Tibial artery (tissue), 4 donors: ENCODE measurements at regions not wholly inside any gene's neighbourhood (a gene's known extent, or its start where the extent isn't known, plus 50 kb on each side); places are given as distances from the start of the nearest gene placed in this dataset.
"Not testable (repeated sequence)": the region's sequence is repeated elsewhere in the genome, so short reads cannot be mapped to it uniquely, and the experiment has no call there.

ENCODE experiments used
- DNase-seq, 2 donors: peaks; one replicate each; pipeline ENCODE4 v3.0.0-alpha.2; 2019
- H3K27ac ChIP-seq, 2 donors: fragments of 200-600 bp; sonication (generic) in 1 of 2; 1 replicate in 1 of 2; 2 replicates in 1 of 2; pipeline ENCODE4 v1.5.1; 2018 to 2019; ENCODE audit warnings: mild to moderate bottlenecking in 1 of 2
- H3K27me3 ChIP-seq, 2 donors: fragments of 200-600 bp; sonication (generic) in 1 of 2; one replicate each; pipeline versions ENCODE4 v1.5.1 to v1.6.0; 2016 to 2019
- H3K36me3 ChIP-seq, 3 donors: fragments of 200-600 bp; sonication (generic) in 2 of 3; one replicate each; pipeline ENCODE4 v1.5.1; 2016 to 2019; ENCODE audit warnings: mild to moderate bottlenecking in 2 of 3
- H3K4me1 ChIP-seq, 4 donors: fragments of 200-600 bp; sonication (generic) in 2 of 4; 1 replicate in 3 of 4; 2 replicates in 1 of 4; pipeline ENCODE4 v1.5.1; 2016 to 2019
- H3K4me3 ChIP-seq, 2 donors: fragments of 200-600 bp; sonication (generic) in 1 of 2; 1 replicate in 1 of 2; 2 replicates in 1 of 2; pipeline ENCODE4 v1.5.1; 2018 to 2019; ENCODE audit warnings: mild to moderate bottlenecking in 2 of 2
- H3K9me3 ChIP-seq, 3 donors: fragments of 200-600 bp; sonication (generic) in 1 of 3; one replicate each; pipeline ENCODE4 v1.5.1; 2016 to 2019
- intact Hi-C: fragments of 100-400 bp; cut with DNase I; formaldehyde crosslinking; loops from one replicate; pipeline ENCODE4 v1.15.0; 2023; ENCODE audit warnings: low total_unique reads
- TF ChIP-seq, protein P1 (sequence below), 2 experiments: fragments of 200-600 bp in 1 of 2; fragments of 450-650 bp in 1 of 2; IDR thresholded peaks; one replicate each; pipeline ENCODE4 v1.5.1; 2017 to 2019; ENCODE audit warnings: antibody characterized with exemption in 2 of 2, mild to moderate bottlenecking in 1 of 2, moderate library complexity in 1 of 2

GRCh38 chr4:156377036-156377710 is 423.5 kb upstream of the CTSO start:
- intact Hi-C loops: no loop called here
- H3K9me3 ChIP-seq: no peaks in the 10 kb centered on the region
- H3K4me3 ChIP-seq: no peak overlapping the region
- TF ChIP-seq, protein P1, sequence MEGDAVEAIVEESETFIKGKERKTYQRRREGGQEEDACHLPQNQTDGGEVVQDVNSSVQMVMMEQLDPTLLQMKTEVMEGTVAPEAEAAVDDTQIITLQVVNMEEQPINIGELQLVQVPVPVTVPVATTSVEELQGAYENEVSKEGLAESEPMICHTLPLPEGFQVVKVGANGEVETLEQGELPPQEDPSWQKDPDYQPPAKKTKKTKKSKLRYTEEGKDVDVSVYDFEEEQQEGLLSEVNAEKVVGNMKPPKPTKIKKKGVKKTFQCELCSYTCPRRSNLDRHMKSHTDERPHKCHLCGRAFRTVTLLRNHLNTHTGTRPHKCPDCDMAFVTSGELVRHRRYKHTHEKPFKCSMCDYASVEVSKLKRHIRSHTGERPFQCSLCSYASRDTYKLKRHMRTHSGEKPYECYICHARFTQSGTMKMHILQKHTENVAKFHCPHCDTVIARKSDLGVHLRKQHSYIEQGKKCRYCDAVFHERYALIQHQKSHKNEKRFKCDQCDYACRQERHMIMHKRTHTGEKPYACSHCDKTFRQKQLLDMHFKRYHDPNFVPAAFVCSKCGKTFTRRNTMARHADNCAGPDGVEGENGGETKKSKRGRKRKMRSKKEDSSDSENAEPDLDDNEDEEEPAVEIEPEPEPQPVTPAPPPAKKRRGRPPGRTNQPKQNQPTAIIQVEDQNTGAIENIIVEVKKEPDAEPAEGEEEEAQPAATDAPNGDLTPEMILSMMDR (IDR thresholded peaks at IDR 0.05): no peak
- no peaks in the 10 kb centered on the region for H3K27me3 ChIP-seq
- peaks cover 0 to 23% (median 0%) of the 10 kb centered on the region in 4 donors for H3K4me1 ChIP-seq
- no peak for DNase-seq
- no peak overlapping the region for H3K27ac ChIP-seq
- H3K36me3 ChIP-seq: no peaks in the 10 kb centered on the region

DNA sequence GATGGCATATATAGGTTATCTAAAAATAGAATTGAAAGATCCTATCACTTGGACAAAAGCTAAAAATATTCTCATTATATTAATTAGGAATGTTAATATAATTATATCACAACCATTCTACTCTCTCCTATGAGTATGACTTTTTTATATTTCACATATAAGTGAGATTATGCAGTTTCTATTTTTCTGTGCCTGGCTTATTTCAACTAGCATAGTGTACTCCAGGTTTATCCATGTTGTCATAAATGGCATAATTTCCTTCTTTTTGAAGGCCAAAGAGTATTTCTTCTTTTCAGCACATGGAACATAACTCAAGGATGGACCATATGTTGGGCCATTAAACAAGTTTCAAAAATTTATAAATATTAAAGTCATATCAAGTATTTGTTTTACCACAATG is 421.2 kb upstream of the CTSO start:
- Histone ChIP-seq H3K27me3 (no peaks in the 10 kb centered on the region), H3K4me3 (no peak overlapping the region), H3K9me3 (no peaks in the 10 kb centered on the region), H3K36me3 (no peaks in the 10 kb centered on the region), H3K27ac (no peak overlapping the region), H3K4me1 (peaks cover 0 to 23% (median 0%) of the 10 kb centered on the region in 4 donors)
- intact Hi-C loops: no loop called here
- no peak for DNase-seq
- TF ChIP-seq, protein P1 (IDR thresholded peaks at IDR 0.05): no peak

- Histone ChIP-seq H3K4me1 (peaks cover 0 to 23% (median 0%) of the 10 kb centered on the region in 4 donors), H3K9me3 (no peaks in the 10 kb centered on the region), H3K27ac (no peak overlapping the region), H3K36me3 (no peaks in the 10 kb centered on the region), H3K4me3 (no peak overlapping the region), H3K27me3 (no peaks in the 10 kb centered on the region)
- TF ChIP-seq, protein P1 (IDR thresholded peaks at IDR 0.05): no peak
- no peak for DNase-seq
- intact Hi-C loops: no loop called here
Measured at GRCh38 chr4:156374069-156374468, 420.4 kb upstream of the CTSO start.

DNA sequence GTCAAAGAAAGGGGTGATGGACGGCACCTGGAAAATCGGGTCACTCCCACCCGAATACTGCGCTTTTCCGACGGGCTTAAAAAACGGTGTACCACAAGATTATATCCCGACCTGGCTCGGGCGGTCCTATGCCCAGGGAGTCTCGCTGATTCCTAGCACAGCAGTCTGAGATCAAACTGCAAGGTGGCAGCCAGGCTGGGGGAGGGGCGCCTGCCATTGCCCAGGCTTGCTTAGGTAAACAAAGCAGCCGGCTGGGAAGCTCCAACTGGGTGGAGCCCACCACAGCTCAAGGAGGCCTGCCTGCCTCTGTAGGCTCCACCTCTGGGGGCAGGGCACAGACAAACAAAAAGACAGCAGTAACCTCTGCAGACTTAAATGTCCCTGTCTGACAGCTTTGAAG is 413.8 kb upstream of the CTSO start:
- H3K4me1 ChIP-seq, H3K27me3 ChIP-seq, H3K4me3 ChIP-seq, H3K27ac ChIP-seq, H3K9me3 ChIP-seq, DNase-seq, intact Hi-C loops, H3K36me3 ChIP-seq: not testable (repeated sequence)

DNA sequence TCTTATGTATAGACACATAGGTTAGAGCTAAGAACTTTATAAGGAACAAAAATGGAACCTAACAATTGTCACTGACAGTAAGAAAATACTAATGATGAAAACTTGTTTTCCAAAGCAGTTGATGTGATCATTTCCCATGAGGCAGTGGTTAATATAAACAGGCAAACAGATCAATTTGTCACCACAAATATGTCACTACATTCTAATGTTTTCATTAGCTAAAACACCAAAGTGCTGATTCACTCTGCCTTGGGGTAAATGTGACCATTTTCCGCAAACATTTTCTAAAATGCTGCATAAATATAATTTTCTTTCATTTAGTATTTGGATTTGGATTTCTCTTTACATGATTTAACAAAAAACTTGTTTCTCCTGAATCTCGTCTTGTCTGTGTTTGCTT is 408.9 kb upstream of the CTSO start:
- Histone ChIP-seq H3K9me3 (no peaks in the 10 kb centered on the region), H3K4me1 (no peaks in the 10 kb centered on the region), H3K36me3 (no peaks in the 10 kb centered on the region), H3K27ac (no peak overlapping the region), H3K27me3 (no peaks in the 10 kb centered on the region), H3K4me3 (no peak overlapping the region)
- no peak for DNase-seq
- TF ChIP-seq, protein P1 (IDR thresholded peaks at IDR 0.05): no peak
- intact Hi-C loops: no loop called here

DNA sequence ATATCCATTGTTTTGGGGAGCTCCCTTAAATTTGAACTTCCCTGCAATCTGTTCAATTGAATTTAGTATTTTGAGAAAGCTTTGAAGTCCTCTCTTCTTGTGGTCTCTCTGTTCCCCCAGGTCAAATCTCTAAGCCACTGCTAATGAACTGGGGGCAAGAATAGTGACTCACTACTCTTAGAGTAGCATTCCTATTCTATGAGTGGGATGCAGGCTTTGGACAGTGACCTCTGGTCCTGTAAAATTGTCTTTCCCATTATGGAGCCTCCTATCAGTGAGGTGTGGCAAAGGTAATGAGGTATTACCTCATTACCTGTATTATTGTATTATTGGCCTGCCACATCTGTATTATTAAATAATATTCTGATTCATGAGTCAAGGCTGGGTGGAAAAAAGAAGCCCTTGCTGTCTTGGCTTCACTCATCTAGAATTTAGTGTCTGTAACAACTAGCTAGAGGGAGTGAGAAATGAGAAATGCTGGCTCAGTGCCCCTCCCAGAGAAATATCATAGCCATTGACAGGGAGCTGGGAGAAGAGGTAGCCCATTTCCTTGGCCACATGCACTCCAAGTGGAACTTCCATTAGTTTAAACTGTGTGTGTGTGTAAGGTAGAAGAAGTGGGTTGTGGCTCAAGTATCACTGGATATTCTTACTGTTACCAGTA is 393.9 kb upstream of the CTSO start:
- intact Hi-C loops: no loop called here
- Histone ChIP-seq H3K9me3 (no peaks in the 10 kb centered on the region), H3K4me1 (peaks cover 0 to 14% (median 4%) of the 10 kb centered on the region in 4 donors), H3K27me3 (no peaks in the 10 kb centered on the region), H3K4me3 (no peak overlapping the region), H3K36me3 (no peaks in the 10 kb centered on the region), H3K27ac (no peak overlapping the region)
- DNase-seq: no peak
- TF ChIP-seq, protein P1 (IDR thresholded peaks at IDR 0.05): no peak
